GM18517 (cell line): ENCODE measurements at regions not wholly inside any gene's neighbourhood (a gene's known extent, or its start where the extent isn't known, plus 50 kb on each side); places are given as distances from the start of the nearest gene placed in this dataset.

Source experiments
- ATAC-seq: cut with Tn5 transposase; IDR thresholded peaks from one replicate; pipeline ENCODE4 v1.9.1; 2021; ENCODE audit warnings: mild to moderate bottlenecking, moderate library complexity; ENCODE audit not compliant: unreplicated experiment

DNA sequence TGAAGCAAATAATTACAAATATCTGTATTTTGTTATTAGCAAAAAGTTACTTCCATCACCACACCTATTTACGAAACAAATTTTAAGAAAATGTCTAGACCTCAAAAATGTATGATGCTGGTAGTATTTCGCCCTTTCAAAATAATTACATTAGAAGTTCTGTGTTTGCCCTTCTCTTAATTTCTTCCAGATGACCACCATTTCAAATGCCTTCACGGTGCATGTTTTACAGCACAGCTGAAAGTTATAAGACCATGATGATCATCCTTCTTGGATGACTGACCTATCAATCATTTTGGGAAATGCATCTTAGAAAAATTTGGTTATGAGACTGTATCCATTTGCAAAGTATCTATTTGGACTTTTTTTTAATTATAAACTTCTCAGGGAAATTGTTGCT lies 390.8 kb downstream of the SLITRK6 start:
- no peak for ATAC-seq

DNA sequence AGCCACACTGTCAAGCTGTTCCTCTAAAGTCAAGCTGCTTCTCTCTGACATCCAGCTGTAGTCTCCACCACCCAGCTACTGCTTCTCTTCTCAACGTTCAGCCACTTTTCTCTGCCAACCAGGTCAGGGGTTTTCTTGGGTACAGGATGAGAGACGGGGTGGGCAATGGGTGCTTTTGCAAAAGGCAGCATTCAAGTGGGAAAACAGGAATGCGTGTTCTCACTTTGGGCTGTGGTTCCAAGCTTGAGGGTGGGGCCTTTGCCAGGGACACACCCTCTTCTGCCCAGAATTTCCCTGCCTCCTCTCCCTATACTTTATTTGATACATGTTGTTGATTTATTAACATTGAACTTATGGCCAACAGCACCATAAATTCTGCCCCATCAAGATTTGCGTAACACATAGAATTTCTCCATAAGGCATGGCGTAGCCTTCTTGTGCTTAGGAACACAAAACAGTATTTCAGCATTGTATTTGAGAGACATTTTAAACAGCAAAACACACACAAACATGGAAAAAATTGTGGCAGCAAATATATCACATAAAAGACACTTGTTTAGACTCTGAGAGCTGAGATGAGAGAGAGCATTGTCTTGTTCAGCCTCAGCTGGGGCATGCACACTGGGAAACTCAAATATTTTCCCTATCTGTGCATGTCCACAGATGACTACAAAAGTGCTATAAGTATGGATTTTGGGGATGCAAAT lies 392.8 kb downstream of the SLITRK6 start:
- no peak for ATAC-seq

GRCh38 chr13:85405316-85405897 lies 393.8 kb downstream of the SLITRK6 start:
- no peak for ATAC-seq

GRCh38 chr13:85386424-85386823 lies 412.8 kb downstream of the SLITRK6 start:
- ATAC-seq: no peak

GRCh38 chr13:85383291-85383690 lies 415.9 kb downstream of the SLITRK6 start:
- no peak for ATAC-seq

- ATAC-seq: no peak
Observed at GRCh38 chr13:85381082-85381481, 418.1 kb downstream of the SLITRK6 start.

GRCh38 chr13:85379991-85380390 lies 419.2 kb downstream of the SLITRK6 start:
- ATAC-seq: no peak

DNA sequence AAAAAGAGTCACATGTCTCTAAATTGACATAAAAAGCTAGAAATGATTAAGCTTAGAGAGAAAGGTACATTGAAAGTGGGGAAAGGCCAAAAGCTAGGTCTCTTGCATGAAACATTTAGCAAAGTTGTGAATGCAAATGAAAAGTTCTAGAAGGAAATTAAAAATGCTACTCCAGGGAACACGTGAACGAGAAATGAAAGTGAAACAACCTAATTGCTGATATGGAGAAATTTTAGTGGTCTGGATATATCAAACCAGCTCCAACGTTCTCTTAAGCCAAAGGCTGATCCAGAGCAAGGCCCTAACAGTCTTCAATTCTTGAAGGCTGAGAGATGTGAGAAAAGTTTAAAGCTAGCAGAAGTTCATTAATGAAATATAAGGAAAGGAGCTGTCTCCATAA lies 419.8 kb downstream of the SLITRK6 start:
- ATAC-seq: no peak

DNA sequence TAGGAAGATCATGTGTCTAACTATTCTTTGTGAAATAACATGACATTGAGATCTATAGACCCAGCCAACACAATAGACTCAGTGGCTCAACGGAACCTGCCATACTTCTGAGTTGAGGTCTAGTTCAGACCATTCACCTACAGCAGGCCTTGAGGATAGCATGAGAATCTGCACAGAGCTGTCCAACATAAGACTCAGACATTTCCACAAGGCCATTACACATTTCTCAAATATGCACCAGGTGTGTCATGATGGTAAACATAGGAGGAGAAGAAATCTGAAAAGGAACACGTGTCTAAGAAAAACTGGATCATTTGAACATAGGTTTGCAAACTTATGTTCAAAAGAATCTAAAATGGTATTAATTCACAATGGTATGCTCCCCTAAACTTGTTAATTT lies 421.4 kb downstream of the SLITRK6 start:
- ATAC-seq: no peak

- ATAC-seq: no peak
Observed at GRCh38 chr13:85373322-85373721, 425.9 kb downstream of the SLITRK6 start.

DNA sequence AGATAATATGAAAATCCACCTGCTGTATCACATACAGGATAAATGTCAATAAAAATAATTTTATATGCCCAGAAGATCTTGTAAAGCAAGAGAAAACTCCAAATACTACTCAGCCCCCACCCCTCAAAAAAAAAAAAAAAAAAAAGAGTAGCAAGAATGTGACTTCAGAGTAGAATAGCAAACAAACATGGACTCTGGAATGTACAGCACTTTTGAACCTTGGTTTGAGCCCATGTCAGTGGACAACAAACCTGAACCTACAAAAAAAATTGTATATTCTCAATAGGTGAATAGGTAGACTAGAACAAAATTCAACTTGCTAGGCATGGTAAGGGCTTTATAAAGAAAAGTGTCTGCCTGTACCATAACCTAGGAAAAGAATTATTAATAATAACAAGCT lies 428.0 kb downstream of the SLITRK6 start:
- ATAC-seq: no peak

DNA sequence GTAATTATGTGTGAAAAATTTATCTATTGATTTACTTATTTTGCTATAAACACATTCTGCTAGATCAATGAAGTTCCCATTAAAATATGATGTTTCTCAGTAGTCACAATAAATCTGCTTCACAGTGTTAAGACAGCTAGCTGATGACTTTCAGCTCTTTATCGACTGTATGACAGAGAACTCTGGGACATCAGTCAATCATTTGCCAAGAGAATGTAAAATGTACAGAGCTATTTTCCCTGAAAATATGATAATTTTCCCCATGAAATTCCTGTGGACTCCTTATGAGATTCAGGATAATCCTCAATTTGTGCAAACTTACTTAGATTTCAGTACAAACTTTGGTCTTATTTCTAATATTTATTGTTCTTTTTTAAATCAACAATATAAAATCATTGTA lies 430.5 kb downstream of the SLITRK6 start:
- ATAC-seq: no peak

DNA sequence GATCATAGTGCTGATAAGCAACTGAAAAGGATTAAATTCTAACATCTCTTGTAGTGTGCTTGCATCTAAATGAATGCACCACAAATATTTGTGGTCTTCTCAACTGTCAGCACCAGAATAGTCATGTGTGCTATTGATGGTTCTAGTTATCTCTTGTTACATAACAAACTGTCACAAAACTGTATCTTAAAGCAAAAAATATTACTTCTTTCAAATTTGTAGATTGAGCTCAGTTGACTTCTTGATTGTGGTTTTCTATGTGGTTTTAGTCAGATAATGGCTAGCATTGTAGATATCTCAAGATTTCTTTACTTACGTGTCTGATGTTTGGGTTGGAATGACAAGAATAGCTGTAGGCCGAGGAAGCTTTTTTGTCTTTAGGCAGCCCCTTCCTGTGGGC lies 431.3 kb downstream of the SLITRK6 start:
- no peak for ATAC-seq

DNA sequence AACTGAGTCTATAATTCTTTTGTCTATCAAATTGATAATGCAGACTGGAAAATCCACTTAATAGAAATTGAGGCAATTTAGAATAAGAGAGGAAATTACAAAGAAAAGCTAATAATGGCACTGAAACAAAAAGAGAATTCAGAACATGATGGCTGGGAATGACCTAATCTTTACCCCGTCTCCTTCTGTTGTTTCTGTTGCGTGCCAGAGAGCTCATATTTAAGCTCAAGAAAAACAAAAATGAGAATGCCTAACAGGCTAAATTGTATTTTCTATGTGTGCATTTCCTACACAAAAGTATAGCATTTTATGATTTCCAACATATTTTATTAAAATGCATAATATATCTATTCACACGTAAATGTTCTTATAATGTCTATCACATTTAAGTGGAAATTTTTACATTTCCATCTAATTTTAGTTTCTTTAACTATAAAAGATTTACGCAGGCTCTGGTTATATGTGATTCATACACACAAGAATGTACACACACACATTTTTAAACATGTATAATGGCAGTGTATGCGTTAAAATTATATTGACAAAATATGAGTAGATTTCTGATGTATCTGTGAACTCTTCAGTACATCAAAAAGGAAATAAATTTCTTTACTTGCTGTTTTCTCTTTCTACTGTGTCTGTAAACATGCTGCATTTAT lies 432.3 kb downstream of the SLITRK6 start:
- ATAC-seq: no peak

DNA sequence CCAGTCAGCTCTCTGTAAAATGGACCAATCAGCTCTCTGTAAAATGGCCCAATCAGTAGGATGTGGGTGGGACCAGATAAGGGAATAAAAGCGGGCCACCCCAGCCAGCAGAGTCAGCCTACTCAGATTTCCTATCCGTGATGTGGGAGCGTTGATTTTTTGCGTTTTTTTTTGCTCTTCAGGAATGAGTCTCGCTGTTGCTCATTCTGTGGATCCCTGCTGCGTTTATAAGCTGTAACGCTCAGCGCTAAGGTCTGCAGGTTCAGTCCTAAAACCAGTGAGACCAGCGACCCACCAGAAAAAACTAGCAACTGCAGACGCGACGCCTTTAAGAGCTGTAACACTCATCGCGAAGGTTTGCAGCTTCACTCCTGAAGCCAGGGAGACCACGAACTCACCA lies 435.7 kb downstream of the SLITRK6 start:
- ATAC-seq: no peak

GRCh38 chr13:85362980-85363379 lies 436.2 kb downstream of the SLITRK6 start:
- ATAC-seq: no peak

DNA sequence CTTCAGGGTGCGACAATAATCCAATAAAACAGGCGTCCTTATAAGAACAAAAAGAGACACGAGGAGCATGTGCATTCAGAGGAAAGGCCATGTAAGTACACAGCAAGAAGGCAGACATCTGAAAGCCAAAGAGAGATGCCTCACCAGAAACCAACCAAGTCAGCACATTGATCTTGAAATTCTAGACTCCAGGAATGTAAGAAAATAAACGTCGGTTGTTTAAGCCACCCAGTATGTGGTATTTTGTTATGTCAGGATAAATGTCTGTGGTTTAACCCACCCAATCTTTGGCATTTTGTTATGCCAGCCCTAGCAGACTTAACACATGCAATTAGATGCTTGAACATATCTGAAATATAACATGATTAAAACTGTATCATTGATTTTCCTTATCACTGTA lies 452.0 kb downstream of the SLITRK6 start:
- no peak for ATAC-seq

DNA sequence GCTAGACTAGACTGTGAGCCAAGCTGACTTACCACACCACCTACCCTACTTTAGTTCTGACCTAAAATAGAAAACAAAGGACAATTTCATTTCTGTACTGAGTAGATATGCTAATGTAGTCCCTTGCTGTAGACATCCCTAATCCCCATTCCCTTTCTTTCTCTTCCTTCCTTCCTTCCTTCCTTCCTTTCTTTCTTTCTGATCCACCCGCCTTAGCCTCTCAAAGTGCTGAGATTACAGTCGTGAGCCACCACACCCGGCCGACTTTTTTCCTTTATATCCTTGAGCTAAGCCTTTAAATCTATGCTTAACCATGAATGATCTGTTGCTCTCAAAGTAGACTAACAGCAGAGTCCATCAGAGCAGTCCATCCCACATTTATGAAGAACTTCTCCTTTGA lies 465.0 kb downstream of the SLITRK6 start:
- no peak for ATAC-seq

GRCh38 chr13:85333506-85334020 lies 465.7 kb downstream of the SLITRK6 start:
- no peak for ATAC-seq

DNA sequence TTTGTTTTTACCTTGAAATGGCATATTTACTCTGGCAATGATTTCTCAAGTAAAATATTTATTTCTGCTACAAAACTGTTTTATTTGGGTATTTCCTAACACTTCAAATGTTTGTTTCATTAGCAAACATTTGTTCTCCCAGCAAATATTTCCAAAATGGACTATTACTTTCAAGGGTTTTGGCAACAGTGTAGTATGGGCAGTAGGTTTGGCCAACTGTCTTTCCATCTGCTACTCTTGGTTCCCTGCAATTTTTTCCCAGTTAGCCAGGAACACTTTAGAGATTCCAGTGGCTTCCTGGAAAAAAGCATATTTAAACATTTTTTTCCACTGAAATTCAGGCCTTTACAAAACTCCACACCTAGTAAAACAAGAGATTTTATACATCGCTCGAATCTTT lies 466.6 kb downstream of the SLITRK6 start:
- ATAC-seq: no peak

DNA sequence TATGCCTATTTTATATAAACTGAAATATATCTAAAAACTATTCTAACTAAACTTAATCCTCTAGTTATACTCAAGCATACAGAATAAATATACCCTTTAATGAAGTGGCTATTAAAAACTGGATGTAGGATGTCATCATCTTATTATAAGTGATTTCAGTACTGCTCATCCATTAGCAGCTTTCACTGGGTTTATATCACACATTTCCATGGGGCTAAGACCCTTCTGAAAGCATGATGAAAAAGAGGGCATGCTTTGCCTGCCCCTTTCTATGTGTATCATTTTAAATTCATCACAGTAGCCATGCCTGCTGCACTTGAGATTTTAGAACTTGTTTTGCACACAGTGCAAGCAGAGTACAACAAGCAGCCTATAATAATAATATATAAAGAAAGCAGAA lies 477.5 kb downstream of the SLITRK6 start:
- no peak for ATAC-seq

DNA sequence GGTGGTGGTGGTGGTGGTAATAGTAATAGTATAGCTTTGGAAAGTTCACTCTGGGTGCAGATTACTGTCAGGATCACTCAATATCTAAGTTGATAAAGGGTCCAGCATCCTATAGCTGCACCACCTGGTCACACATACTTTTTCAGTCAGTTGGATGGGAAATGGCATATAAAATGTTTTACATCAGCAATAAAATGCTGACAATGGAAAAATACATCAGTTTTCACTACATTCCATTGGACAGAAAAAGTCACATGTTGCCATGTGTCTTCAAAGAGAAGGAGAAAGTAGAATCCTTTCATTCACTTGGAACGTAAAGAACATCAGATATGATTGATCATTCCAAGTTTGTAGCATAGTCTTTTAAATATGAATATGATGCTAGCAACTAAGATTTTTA lies 481.4 kb downstream of the SLITRK6 start:
- no peak for ATAC-seq
